Erythroblast (primary cell): ENCODE measurements at regions not wholly inside any gene's neighbourhood (a gene's known extent, or its start where the extent isn't known, plus 50 kb on each side); places are given as distances from the start of the nearest gene placed in this dataset.

ENCODE experiments used
- GATA1 ChIP-seq: IDR thresholded peaks from 2 replicates; pipeline ENCODE4 v1.6.1; 2011; ENCODE audit warnings: low read depth, mild to moderate bottlenecking, control low read depth, low read length, moderate library complexity
- POLR2A ChIP-seq: IDR thresholded peaks from 2 replicates; pipeline ENCODE4 v1.6.1; 2011; ENCODE audit warnings: mild to moderate bottlenecking, low read length

- TF ChIP-seq POLR2A (no peak), GATA1 (no peak)
Observed at GRCh38 chr1:57752843-57753242, 329.0 kb upstream of the DAB1 start.
